ENCODE measurements at regions not wholly inside any gene's neighbourhood (a gene's known extent, or its start where the extent isn't known, plus 50 kb on each side); places are given as distances from the start of the nearest gene placed in this dataset.

GRCh38 chr5:102554082-102554481 is 55.3 kb upstream of the SLCO6A1 start:
- in situ Hi-C loops (cut with MboI; ENCODE audit: low sequenced_read_pairs, unreplicated experiment) = no loop called here
- no peak for TF ChIP-seq CTCF (IDR thresholded peaks at IDR 0.05; ENCODE audit: borderline replicate concordance, control extremely low read depth, extremely low read depth, insufficient read depth, missing control alignments)

GRCh38 chr5:102554728-102555127 is 55.9 kb upstream of the SLCO6A1 start:
- in situ Hi-C loops (cut with MboI; ENCODE audit: low sequenced_read_pairs, unreplicated experiment) = no loop called here
- no peak for DNase-seq (ENCODE audit: low spot score)

More at GRCh38 chr5:102554082-102554481, 55.3 kb upstream of the SLCO6A1 start:
- no peak for DNase-seq (ENCODE audit: low spot score)

GRCh38 chr5:102561894-102562760 is 63.3 kb upstream of the SLCO6A1 start:
- in situ Hi-C loops (cut with MboI; ENCODE audit: low sequenced_read_pairs, unreplicated experiment) = no loop called here
- DNase-seq (ENCODE audit: low spot score) = no peak
- peak; percentile 79 for TF ChIP-seq CTCF (IDR thresholded peaks at IDR 0.05; ENCODE audit: borderline replicate concordance, control extremely low read depth, extremely low read depth, insufficient read depth, missing control alignments)

More at GRCh38 chr5:102554728-102555127, 55.9 kb upstream of the SLCO6A1 start:
- TF ChIP-seq CTCF (IDR thresholded peaks at IDR 0.05; ENCODE audit: borderline replicate concordance, control extremely low read depth, extremely low read depth, insufficient read depth, missing control alignments) = no peak

GRCh38 chr5:102570747-102571146 is 71.9 kb upstream of the SLCO6A1 start:
- no peak for TF ChIP-seq CTCF (IDR thresholded peaks at IDR 0.05; ENCODE audit: borderline replicate concordance, control extremely low read depth, extremely low read depth, insufficient read depth, missing control alignments)
- no peak for DNase-seq (ENCODE audit: low spot score)
- in situ Hi-C loops (cut with MboI; ENCODE audit: low sequenced_read_pairs, unreplicated experiment) = no loop called here

GRCh38 chr5:102578362-102578761 is 79.6 kb upstream of the SLCO6A1 start:
- DNase-seq (ENCODE audit: low spot score) = no peak
- in situ Hi-C loops (cut with MboI; ENCODE audit: low sequenced_read_pairs, unreplicated experiment) = loop anchor here (25.0 kb wide), 3 partner anchors 459 to 909 kb away; no protein-coding TSS in a partner anchor
- TF ChIP-seq CTCF (IDR thresholded peaks at IDR 0.05; ENCODE audit: borderline replicate concordance, control extremely low read depth, extremely low read depth, insufficient read depth, missing control alignments) = no peak

- TF ChIP-seq CTCF (IDR thresholded peaks at IDR 0.05; ENCODE audit: borderline replicate concordance, control extremely low read depth, extremely low read depth, insufficient read depth, missing control alignments) = no peak
- in situ Hi-C loops (cut with MboI; ENCODE audit: low sequenced_read_pairs, unreplicated experiment) = loop anchor here (25.0 kb wide), 3 partner anchors 458 to 908 kb away; no protein-coding TSS in a partner anchor
- DNase-seq (ENCODE audit: low spot score) = no peak
These were observed 80.6 kb upstream of the SLCO6A1 start for GRCh38 chr5:102579379-102579778.
